ENCODE measurements at regions not wholly inside any gene's neighbourhood (a gene's known extent, or its start where the extent isn't known, plus 50 kb on each side); places are given as distances from the start of the nearest gene placed in this dataset.

GRCh38 chr20:24754691-24755090 lies 194.4 kb upstream of the CST7 start:
- no peak overlapping the region for H3K4me3 Mint-ChIP-seq
- peaks cover 14% of the 10 kb centered on the region for H3K4me1 Mint-ChIP-seq
- DNase-seq (ENCODE audit: low read depth, low spot score): no peak
- no peaks in the 10 kb centered on the region for H3K36me3 Mint-ChIP-seq (ENCODE audit: low read depth)
- no peak overlapping the region for H3K27ac Mint-ChIP-seq (ENCODE audit: unreplicated experiment)
- peaks cover 3% of the 10 kb centered on the region for H3K9me3 Mint-ChIP-seq
- TF ChIP-seq, protein P1, sequence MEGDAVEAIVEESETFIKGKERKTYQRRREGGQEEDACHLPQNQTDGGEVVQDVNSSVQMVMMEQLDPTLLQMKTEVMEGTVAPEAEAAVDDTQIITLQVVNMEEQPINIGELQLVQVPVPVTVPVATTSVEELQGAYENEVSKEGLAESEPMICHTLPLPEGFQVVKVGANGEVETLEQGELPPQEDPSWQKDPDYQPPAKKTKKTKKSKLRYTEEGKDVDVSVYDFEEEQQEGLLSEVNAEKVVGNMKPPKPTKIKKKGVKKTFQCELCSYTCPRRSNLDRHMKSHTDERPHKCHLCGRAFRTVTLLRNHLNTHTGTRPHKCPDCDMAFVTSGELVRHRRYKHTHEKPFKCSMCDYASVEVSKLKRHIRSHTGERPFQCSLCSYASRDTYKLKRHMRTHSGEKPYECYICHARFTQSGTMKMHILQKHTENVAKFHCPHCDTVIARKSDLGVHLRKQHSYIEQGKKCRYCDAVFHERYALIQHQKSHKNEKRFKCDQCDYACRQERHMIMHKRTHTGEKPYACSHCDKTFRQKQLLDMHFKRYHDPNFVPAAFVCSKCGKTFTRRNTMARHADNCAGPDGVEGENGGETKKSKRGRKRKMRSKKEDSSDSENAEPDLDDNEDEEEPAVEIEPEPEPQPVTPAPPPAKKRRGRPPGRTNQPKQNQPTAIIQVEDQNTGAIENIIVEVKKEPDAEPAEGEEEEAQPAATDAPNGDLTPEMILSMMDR (conservative IDR thresholded peaks at IDR 0.05): no peak
- H3K27me3 Mint-ChIP-seq (ENCODE audit: low read depth): peaks cover 62% of the 10 kb centered on the region

- no peak overlapping the region for H3K4me3 Mint-ChIP-seq
- no peak for DNase-seq (ENCODE audit: low read depth, low spot score)
- H3K36me3 Mint-ChIP-seq (ENCODE audit: low read depth): no peaks in the 10 kb centered on the region
- H3K9me3 Mint-ChIP-seq: peaks cover 3% of the 10 kb centered on the region
- H3K27ac Mint-ChIP-seq (ENCODE audit: unreplicated experiment): no peak overlapping the region
- TF ChIP-seq, protein P1 (conservative IDR thresholded peaks at IDR 0.05): no peak
- H3K4me1 Mint-ChIP-seq: peaks cover 14% of the 10 kb centered on the region
- H3K27me3 Mint-ChIP-seq (ENCODE audit: low read depth): peaks cover 63% of the 10 kb centered on the region
Observed at GRCh38 chr20:24755411-24755922, 193.6 kb upstream of the CST7 start.

DNA sequence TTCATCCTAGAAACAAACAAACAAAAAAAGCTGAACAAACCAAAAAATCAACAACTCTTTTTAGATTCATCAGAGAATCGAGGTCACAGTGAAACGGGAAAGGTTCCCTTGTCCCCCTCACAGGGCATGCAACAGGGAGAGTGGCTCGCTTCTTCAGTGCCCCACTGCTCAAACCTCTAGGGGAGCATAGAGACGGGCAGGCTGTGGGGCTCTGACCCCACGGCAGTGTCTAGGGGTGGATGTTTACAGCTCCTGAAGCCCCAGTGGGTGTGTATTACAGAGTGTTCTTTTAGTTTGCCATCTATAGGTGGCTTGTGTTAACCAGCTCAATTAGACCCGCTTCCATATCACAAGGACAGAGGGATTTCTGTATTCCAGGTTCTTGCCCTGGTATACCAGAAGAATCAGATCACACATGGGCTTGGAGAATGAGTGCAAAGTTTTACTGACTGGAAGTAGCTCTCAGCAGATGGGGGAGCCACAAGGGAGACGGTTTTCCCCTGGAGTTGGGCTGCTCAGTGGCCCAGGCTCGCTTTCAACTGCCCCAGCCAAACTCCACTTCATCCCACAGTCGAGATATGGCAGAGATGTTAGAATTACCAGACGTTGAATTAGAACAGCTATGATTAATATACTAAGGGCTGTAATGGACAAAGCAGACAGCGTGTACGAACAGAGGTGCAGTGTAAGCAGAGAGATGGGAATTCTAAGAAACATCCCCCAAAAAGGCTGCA lies 192.6 kb upstream of the CST7 start:
- H3K4me1 Mint-ChIP-seq: peaks cover 14% of the 10 kb centered on the region
- H3K4me3 Mint-ChIP-seq: no peak overlapping the region
- peaks cover 3% of the 10 kb centered on the region for H3K9me3 Mint-ChIP-seq
- TF ChIP-seq, protein P1 (conservative IDR thresholded peaks at IDR 0.05): no peak
- DNase-seq (ENCODE audit: low read depth, low spot score): no peak
- peaks cover 62% of the 10 kb centered on the region for H3K27me3 Mint-ChIP-seq (ENCODE audit: low read depth)
- H3K27ac Mint-ChIP-seq (ENCODE audit: unreplicated experiment): no peak overlapping the region
- H3K36me3 Mint-ChIP-seq (ENCODE audit: low read depth): no peaks in the 10 kb centered on the region

DNA sequence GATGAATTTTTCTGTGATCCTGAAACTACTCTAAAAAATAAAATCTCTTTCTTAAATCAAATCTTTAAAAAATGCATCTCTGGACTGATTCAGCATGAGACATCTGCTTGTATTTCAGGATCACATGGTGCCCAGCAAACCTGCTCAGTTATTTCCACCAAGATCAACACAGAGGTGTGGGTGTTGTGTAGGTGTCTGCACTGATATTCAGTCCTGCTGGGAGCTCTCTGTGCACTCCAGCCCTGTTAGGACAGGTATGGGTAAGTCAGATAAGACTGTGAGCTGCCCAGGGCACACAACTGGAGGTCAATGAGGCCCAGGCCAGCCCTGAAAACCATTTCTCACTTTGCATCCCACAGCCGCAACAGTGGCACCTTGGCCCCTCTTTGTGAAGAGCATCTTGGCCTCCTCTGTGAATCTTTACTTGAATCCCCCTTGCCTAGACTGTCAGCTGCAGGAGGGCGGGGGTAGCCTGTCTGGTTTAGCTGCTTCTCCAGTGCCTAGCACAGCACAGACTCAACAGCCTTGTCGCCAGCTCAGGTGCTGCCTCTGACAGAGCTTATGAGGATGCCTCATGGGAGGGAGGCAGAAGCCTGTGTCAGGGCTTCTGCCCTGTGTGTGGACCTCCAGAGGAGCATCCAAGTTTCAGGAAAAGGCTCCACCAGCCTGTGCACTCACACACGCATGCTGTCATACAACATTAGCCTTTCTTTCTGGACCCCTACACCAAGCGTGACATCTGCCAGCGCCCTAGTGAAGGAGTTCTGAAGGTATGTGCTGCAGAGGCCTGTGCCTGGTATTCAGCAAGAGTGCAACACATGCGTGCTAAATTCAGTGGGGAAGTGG lies 187.6 kb upstream of the CST7 start:
- peaks cover 57% of the 10 kb centered on the region for H3K27me3 Mint-ChIP-seq (ENCODE audit: low read depth)
- no peak overlapping the region for H3K4me3 Mint-ChIP-seq
- H3K27ac Mint-ChIP-seq (ENCODE audit: unreplicated experiment): no peak overlapping the region
- no peak for DNase-seq (ENCODE audit: low read depth, low spot score)
- H3K36me3 Mint-ChIP-seq (ENCODE audit: low read depth): no peaks in the 10 kb centered on the region
- H3K4me1 Mint-ChIP-seq: no peaks in the 10 kb centered on the region
- TF ChIP-seq, protein P1 (conservative IDR thresholded peaks at IDR 0.05): no peak
- H3K9me3 Mint-ChIP-seq: peaks cover 3% of the 10 kb centered on the region

DNA sequence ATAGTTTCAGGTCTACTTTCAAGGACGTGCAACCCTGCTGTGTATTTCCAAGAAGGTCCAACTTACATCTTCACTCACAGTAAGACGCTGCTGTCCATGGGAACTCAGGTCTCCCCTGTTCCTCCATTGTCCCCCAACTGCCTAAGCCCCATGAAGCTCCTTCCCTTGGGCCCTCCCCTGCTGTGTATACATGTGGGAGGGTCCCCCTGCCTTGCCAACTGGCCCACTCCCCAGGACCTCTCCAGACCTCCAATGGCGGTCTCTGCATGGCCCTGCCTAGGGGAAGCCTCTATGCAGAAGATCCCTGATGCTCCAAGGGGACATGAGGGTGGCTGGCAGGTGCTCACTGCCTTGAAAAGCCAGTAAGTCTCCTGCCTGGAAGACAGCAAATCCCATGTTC lies 186.7 kb upstream of the CST7 start:
- DNase-seq (ENCODE audit: low read depth, low spot score): no peak
- Mint-ChIP-seq H3K9me3 (peaks cover 3% of the 10 kb centered on the region), H3K27ac (ENCODE audit: unreplicated experiment) (no peak overlapping the region), H3K27me3 (ENCODE audit: low read depth) (peaks cover 47% of the 10 kb centered on the region), H3K4me3 (no peak overlapping the region), H3K4me1 (no peaks in the 10 kb centered on the region), H3K36me3 (ENCODE audit: low read depth) (no peaks in the 10 kb centered on the region)
- TF ChIP-seq, protein P1 (conservative IDR thresholded peaks at IDR 0.05): no peak
